ENCODE measurements at regions not wholly inside any gene's neighbourhood (a gene's known extent, or its start where the extent isn't known, plus 50 kb on each side); places are given as distances from the start of the nearest gene placed in this dataset.

DNA sequence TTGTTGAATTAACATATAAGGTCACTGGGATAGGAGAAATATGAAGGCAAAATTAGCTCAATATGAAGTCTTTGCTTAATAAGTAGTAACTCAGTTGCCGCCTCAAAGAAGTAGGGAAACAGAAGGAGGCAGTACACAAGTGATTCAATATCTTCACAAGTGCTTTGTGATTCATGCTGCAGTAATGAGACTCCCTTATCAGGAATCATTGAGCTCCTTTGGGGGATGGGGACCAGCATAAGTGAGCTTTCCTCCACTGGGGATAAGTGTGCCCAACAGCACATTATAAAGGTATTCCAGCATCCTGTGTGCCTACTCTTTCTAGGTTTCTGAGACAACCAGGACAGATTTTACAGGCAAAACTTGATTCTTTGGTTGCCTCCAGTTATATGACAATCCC, 323.4 kb upstream of the UBE2E3 start:
- Mint-ChIP-seq H3K36me3 (ENCODE audit: low read depth, unreplicated experiment) (no peaks in the 10 kb centered on the region), H3K27me3 (ENCODE audit: low read depth, unreplicated experiment) (no peaks in the 10 kb centered on the region), H3K4me1 (ENCODE audit: low read depth, unreplicated experiment) (peaks cover 34% of the 10 kb centered on the region), H3K4me3 (ENCODE audit: unreplicated experiment) (no peak overlapping the region), H3K9me3 (ENCODE audit: unreplicated experiment) (no peaks in the 10 kb centered on the region), H3K27ac (ENCODE audit: unreplicated experiment) (peak overlapping the region; percentile 20)
- H3K9me3 ChIP-seq (ENCODE audit: insufficient read depth, low read depth, low read length): no peaks in the 10 kb centered on the region
- H3K79me2 ChIP-seq (ENCODE audit: insufficient read depth, low read length): no peaks in the 10 kb centered on the region
- no peak overlapping the region for H3K9ac ChIP-seq (ENCODE audit: low read length)
- H3K36me3 ChIP-seq (ENCODE audit: insufficient read depth, low read length): no peaks in the 10 kb centered on the region
- H3K27me3 ChIP-seq (ENCODE audit: insufficient read depth, low read length): no peaks in the 10 kb centered on the region
- H2AFZ ChIP-seq (ENCODE audit: low read depth, low read length): no peak overlapping the region
- no peaks in the 10 kb centered on the region for H4K20me1 ChIP-seq (ENCODE audit: insufficient read depth, low read length)
- peak overlapping the region; percentile 59 for H3K27ac ChIP-seq (ENCODE audit: low read depth, low read length)
- peak overlapping the region; percentile 56 for H3K4me2 ChIP-seq (ENCODE audit: low read length)
- H3K4me1 ChIP-seq (ENCODE audit: insufficient read depth, low read length): peaks cover 23% of the 10 kb centered on the region
- H3K4me3 ChIP-seq (ENCODE audit: insufficient read depth, low read depth, low read length): no peak overlapping the region
- TF ChIP-seq EZH2 (IDR thresholded peaks at IDR 0.05; ENCODE audit: insufficient read depth, low read length): no peak
- TF ChIP-seq, protein P1, sequence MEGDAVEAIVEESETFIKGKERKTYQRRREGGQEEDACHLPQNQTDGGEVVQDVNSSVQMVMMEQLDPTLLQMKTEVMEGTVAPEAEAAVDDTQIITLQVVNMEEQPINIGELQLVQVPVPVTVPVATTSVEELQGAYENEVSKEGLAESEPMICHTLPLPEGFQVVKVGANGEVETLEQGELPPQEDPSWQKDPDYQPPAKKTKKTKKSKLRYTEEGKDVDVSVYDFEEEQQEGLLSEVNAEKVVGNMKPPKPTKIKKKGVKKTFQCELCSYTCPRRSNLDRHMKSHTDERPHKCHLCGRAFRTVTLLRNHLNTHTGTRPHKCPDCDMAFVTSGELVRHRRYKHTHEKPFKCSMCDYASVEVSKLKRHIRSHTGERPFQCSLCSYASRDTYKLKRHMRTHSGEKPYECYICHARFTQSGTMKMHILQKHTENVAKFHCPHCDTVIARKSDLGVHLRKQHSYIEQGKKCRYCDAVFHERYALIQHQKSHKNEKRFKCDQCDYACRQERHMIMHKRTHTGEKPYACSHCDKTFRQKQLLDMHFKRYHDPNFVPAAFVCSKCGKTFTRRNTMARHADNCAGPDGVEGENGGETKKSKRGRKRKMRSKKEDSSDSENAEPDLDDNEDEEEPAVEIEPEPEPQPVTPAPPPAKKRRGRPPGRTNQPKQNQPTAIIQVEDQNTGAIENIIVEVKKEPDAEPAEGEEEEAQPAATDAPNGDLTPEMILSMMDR (IDR thresholded peaks at IDR 0.05; ENCODE audit: insufficient read depth, low read depth, low read length): no peak
- DNase-seq (ENCODE audit: low read depth) (peak; percentile 82), FAIRE-seq (peak; percentile 96)

DNA sequence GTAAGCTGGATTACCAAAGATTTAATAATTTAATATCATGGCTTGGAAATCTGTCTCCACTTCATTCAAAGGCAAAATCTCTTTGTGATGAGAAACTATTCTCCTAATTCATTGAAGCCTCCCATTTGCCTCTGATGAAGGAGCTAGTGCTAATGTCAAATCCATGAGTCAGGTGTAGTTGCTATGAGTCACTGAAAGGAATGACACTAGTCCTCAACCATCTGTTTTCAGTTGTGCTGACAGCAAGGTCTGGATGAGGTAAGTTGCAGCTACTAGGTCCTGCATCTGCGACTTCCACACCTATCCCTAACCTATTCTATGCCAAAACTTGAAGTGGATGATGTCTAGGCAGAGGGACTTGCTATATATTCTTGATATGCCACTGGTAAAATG, 324.0 kb upstream of the UBE2E3 start:
- peaks cover 34% of the 10 kb centered on the region for H3K4me1 Mint-ChIP-seq (ENCODE audit: low read depth, unreplicated experiment)
- peak overlapping the region; percentile 20 for H3K27ac Mint-ChIP-seq (ENCODE audit: unreplicated experiment)
- no peaks in the 10 kb centered on the region for H3K27me3 Mint-ChIP-seq (ENCODE audit: low read depth, unreplicated experiment)
- H3K4me3 Mint-ChIP-seq (ENCODE audit: unreplicated experiment): no peak overlapping the region
- H3K4me3 ChIP-seq (ENCODE audit: insufficient read depth, low read depth, low read length): no peak overlapping the region
- H3K4me1 ChIP-seq (ENCODE audit: insufficient read depth, low read length): peaks cover 23% of the 10 kb centered on the region
- H4K20me1 ChIP-seq (ENCODE audit: insufficient read depth, low read length): no peaks in the 10 kb centered on the region
- FAIRE-seq (peak; percentile 72), DNase-seq (ENCODE audit: low read depth) (peak; percentile 86)
- H3K36me3 ChIP-seq (ENCODE audit: insufficient read depth, low read length): no peaks in the 10 kb centered on the region
- H2AFZ ChIP-seq (ENCODE audit: low read depth, low read length): no peak overlapping the region
- no peaks in the 10 kb centered on the region for H3K79me2 ChIP-seq (ENCODE audit: insufficient read depth, low read length)
- no peaks in the 10 kb centered on the region for H3K27me3 ChIP-seq (ENCODE audit: insufficient read depth, low read length)
- peak overlapping the region; percentile 59 for H3K27ac ChIP-seq (ENCODE audit: low read depth, low read length)
- H3K9me3 ChIP-seq (ENCODE audit: insufficient read depth, low read depth, low read length): no peaks in the 10 kb centered on the region
- no peak for TF ChIP-seq EZH2 (IDR thresholded peaks at IDR 0.05; ENCODE audit: insufficient read depth, low read length)
- TF ChIP-seq, protein P1 (IDR thresholded peaks at IDR 0.05; ENCODE audit: insufficient read depth, low read depth, low read length): no peak
- no peaks in the 10 kb centered on the region for H3K36me3 Mint-ChIP-seq (ENCODE audit: low read depth, unreplicated experiment)
- no peaks in the 10 kb centered on the region for H3K9me3 Mint-ChIP-seq (ENCODE audit: unreplicated experiment)
- H3K4me2 ChIP-seq (ENCODE audit: low read length): peak overlapping the region; percentile 56
- no peak overlapping the region for H3K9ac ChIP-seq (ENCODE audit: low read length)

DNA sequence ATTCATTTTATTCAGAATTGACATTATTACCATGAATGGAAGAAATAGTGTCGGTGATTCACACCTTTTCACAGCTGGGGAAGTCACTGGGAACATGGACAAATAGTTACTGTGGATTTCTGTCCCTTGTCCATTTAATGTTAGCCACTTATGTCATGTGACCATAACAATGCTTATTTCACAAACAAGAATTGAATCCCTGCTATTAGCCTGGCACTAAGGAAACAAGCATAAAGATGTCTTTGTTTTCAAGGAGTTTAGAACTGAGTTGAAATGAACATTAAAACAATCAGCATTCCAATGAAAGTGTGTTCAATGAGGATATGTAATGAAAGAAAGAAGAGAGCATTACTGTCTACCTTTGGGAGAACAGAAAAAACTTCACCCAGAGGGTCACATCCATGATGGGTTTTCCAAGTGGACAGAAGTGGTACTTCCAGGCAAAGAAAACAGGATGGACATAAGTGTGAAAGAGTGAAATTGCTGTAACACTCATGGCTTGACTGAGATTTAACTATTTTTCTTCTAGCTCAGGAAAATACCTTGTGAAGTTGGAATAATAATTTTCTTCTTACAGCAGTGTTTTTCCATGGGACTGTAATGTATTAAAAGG, 324.5 kb upstream of the UBE2E3 start:
- Histone ChIP-seq H3K79me2 (ENCODE audit: insufficient read depth, low read length) (no peaks in the 10 kb centered on the region), H3K4me3 (ENCODE audit: insufficient read depth, low read depth, low read length) (no peak overlapping the region), H3K27me3 (ENCODE audit: insufficient read depth, low read length) (no peaks in the 10 kb centered on the region), H3K9me3 (ENCODE audit: insufficient read depth, low read depth, low read length) (no peaks in the 10 kb centered on the region), H3K27ac (ENCODE audit: low read depth, low read length) (peak overlapping the region; percentile 59), H3K4me1 (ENCODE audit: insufficient read depth, low read length) (peaks cover 23% of the 10 kb centered on the region), H2AFZ (ENCODE audit: low read depth, low read length) (no peak overlapping the region), H3K9ac (ENCODE audit: low read length) (peak overlapping the region; percentile 26), H4K20me1 (ENCODE audit: insufficient read depth, low read length) (no peaks in the 10 kb centered on the region), H3K36me3 (ENCODE audit: insufficient read depth, low read length) (no peaks in the 10 kb centered on the region), H3K4me2 (ENCODE audit: low read length) (peak overlapping the region; percentile 56)
- no peak for TF ChIP-seq EZH2 (IDR thresholded peaks at IDR 0.05; ENCODE audit: insufficient read depth, low read length)
- TF ChIP-seq, protein P1 (IDR thresholded peaks at IDR 0.05; ENCODE audit: insufficient read depth, low read depth, low read length): no peak
- FAIRE-seq (peak; percentile 41), DNase-seq (ENCODE audit: low read depth) (no peak)
- Mint-ChIP-seq H3K36me3 (ENCODE audit: low read depth, unreplicated experiment) (no peaks in the 10 kb centered on the region), H3K27me3 (ENCODE audit: low read depth, unreplicated experiment) (no peaks in the 10 kb centered on the region), H3K4me1 (ENCODE audit: low read depth, unreplicated experiment) (peaks cover 34% of the 10 kb centered on the region), H3K27ac (ENCODE audit: unreplicated experiment) (peak overlapping the region; percentile 54), H3K9me3 (ENCODE audit: unreplicated experiment) (no peaks in the 10 kb centered on the region), H3K4me3 (ENCODE audit: unreplicated experiment) (no peak overlapping the region)

Data from astrocyte (in vitro differentiated cells and primary cell).